ENCODE measurements at regions not wholly inside any gene's neighbourhood (a gene's known extent, or its start where the extent isn't known, plus 50 kb on each side); places are given as distances from the start of the nearest gene placed in this dataset.

- no peak overlapping the region for H3K4me3 ChIP-seq (ENCODE audit: control insufficient read depth, low read depth, low read length)
- TF ChIP-seq CTCF (IDR thresholded peaks at IDR 0.05; ENCODE audit: control insufficient read depth, insufficient read depth, low read depth, low read length, missing control alignments) = no peak
- no peak for DNase-seq (ENCODE audit: low read depth)
Observed at GRCh38 chr17:14827396-14827919, 437.7 kb downstream of the PMP22 start.

- H3K4me3 ChIP-seq (ENCODE audit: control insufficient read depth, low read depth, low read length) = no peak overlapping the region
- DNase-seq (ENCODE audit: low read depth) = no peak
- no peak for TF ChIP-seq CTCF (IDR thresholded peaks at IDR 0.05; ENCODE audit: control insufficient read depth, insufficient read depth, low read depth, low read length, missing control alignments)
Observed at GRCh38 chr17:14826358-14826757, 438.8 kb downstream of the PMP22 start.

- no peak overlapping the region for H3K4me3 ChIP-seq (ENCODE audit: control insufficient read depth, low read depth, low read length)
- no peak for DNase-seq (ENCODE audit: low read depth)
- TF ChIP-seq CTCF (IDR thresholded peaks at IDR 0.05; ENCODE audit: control insufficient read depth, insufficient read depth, low read depth, low read length, missing control alignments) = no peak
Observed at GRCh38 chr17:14818469-14818868, 446.7 kb downstream of the PMP22 start.

GRCh38 chr17:14815079-14815478 is 450.0 kb downstream of the PMP22 start:
- no peak overlapping the region for H3K4me3 ChIP-seq (ENCODE audit: control insufficient read depth, low read depth, low read length)
- no peak for DNase-seq (ENCODE audit: low read depth)
- no peak for TF ChIP-seq CTCF (IDR thresholded peaks at IDR 0.05; ENCODE audit: control insufficient read depth, insufficient read depth, low read depth, low read length, missing control alignments)

DNA sequence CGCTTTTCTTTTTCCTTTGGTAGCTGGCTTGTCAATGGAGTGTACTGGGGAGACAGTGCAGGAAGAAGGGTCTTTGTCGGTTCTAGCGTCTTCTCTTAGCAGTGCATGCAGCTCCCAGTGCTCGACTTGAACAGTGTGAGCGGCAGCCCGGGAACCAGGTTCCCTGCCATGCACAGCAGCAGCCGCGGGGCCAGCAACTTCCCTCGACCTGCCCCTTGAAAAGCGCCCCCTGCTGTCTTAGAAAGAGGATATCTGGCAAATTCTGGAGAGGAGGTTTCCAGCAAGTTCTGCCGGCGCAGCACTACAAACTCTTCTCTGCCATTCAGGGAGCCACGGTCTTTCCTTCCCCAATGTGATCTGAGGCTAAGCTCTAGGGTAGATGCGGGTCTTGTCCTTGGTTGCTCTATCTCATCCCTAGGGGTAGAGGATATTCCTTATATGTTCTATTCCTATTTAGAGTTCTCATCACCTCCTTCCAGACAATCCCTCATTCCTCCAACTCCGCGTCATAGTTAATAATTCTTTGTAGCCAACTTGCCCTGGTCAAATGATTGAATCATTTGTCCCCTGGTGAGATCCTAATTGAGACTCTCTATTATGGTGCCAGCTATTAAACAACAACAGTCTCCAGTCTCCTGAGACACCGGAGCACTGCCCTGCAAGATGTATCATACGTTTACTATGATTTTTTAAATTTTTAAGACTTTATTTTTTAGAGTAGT is 451.3 kb downstream of the PMP22 start:
- H3K4me3 ChIP-seq (ENCODE audit: control insufficient read depth, low read depth, low read length) = no peak overlapping the region
- no peak for DNase-seq (ENCODE audit: low read depth)
- no peak for TF ChIP-seq CTCF (IDR thresholded peaks at IDR 0.05; ENCODE audit: control insufficient read depth, insufficient read depth, low read depth, low read length, missing control alignments)

DNA sequence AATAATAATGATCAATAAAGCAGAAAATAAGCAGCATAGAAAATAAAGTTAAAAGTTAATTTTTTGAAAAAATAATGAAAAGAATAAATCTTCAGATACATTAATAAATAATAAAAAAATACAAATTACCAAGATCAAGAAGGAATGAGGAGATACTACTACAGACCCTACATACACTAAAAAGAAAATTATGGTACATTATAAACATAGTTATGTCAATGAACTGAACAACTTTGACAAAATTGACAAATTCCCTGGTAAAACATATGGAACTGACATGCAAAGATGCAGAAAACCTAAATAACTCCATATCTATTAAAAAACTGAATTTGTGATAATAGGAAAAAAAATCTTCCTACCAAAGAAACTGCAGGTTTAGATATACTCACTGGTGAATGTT is 456.7 kb downstream of the PMP22 start:
- TF ChIP-seq CTCF (IDR thresholded peaks at IDR 0.05; ENCODE audit: control insufficient read depth, insufficient read depth, low read depth, low read length, missing control alignments) = no peak
- no peak for DNase-seq (ENCODE audit: low read depth)
- H3K4me3 ChIP-seq (ENCODE audit: control insufficient read depth, low read depth, low read length) = no peak overlapping the region
